ENCODE measurements at regions not wholly inside any gene's neighbourhood (a gene's known extent, or its start where the extent isn't known, plus 50 kb on each side); places are given as distances from the start of the nearest gene placed in this dataset.

- no peak for TF ChIP-seq CTCF (IDR thresholded peaks at IDR 0.05; ENCODE audit: low read depth, low read length)
- CTCF ChIA-PET, result interaction anchor here (2.1 kb wide), 1 partner anchor 270 kb away, joined by 6 read pairs; no protein-coding TSS in a partner anchor
- POLR2A ChIA-PET, result no interaction called here
- DNase-seq (ENCODE audit: low read depth, low spot score), result no peak
- no peaks in the 10 kb centered on the region for H3K9me3 ChIP-seq (ENCODE audit: control insufficient read depth, insufficient read depth, low read length)
- peaks cover 25% of the 10 kb centered on the region for H3K27me3 ChIP-seq (ENCODE audit: control insufficient read depth, insufficient read depth, low read length)
- no peak overlapping the region for H3K4me3 ChIP-seq (ENCODE audit: low read depth, low read length)
- H3K27ac ChIP-seq (ENCODE audit: low read depth, low read length), result no peak overlapping the region
These were observed 267.6 kb downstream of the FAM43A start for GRCh38 chr3:194953291-194953690.

- CTCF ChIA-PET, result no interaction called here
- POLR2A ChIA-PET, result no interaction called here
- no peak for TF ChIP-seq CTCF (IDR thresholded peaks at IDR 0.05; ENCODE audit: low read depth, low read length)
- Histone ChIP-seq H3K27me3 (ENCODE audit: control insufficient read depth, insufficient read depth, low read length) (peaks cover 22% of the 10 kb centered on the region), H3K4me3 (ENCODE audit: low read depth, low read length) (no peak overlapping the region), H3K27ac (ENCODE audit: low read depth, low read length) (no peak overlapping the region), H3K9me3 (ENCODE audit: control insufficient read depth, insufficient read depth, low read length) (no peaks in the 10 kb centered on the region)
- DNase-seq (ENCODE audit: low read depth, low spot score), result no peak
These were observed 269.9 kb downstream of the FAM43A start for GRCh38 chr3:194955546-194955945.

- H3K9me3 ChIP-seq (ENCODE audit: control insufficient read depth, insufficient read depth, low read length), result no peaks in the 10 kb centered on the region
- no peak overlapping the region for H3K4me3 ChIP-seq (ENCODE audit: low read depth, low read length)
- ChIA-PET POLR2A (no interaction called here), CTCF (no interaction called here)
- DNase-seq (ENCODE audit: low read depth, low spot score), result no peak
- no peak overlapping the region for H3K27ac ChIP-seq (ENCODE audit: low read depth, low read length)
- no peak for TF ChIP-seq CTCF (IDR thresholded peaks at IDR 0.05; ENCODE audit: low read depth, low read length)
- peaks cover 22% of the 10 kb centered on the region for H3K27me3 ChIP-seq (ENCODE audit: control insufficient read depth, insufficient read depth, low read length)
These were observed 270.5 kb downstream of the FAM43A start for GRCh38 chr3:194955979-194956696.

GRCh38 chr3:194956697-194957396 is 271.2 kb downstream of the FAM43A start:
- ChIA-PET CTCF (no interaction called here), POLR2A (no interaction called here)
- no peak for DNase-seq (ENCODE audit: low read depth, low spot score)
- Histone ChIP-seq H3K27ac (ENCODE audit: low read depth, low read length) (no peak overlapping the region), H3K27me3 (ENCODE audit: control insufficient read depth, insufficient read depth, low read length) (peaks cover 24% of the 10 kb centered on the region), H3K4me3 (ENCODE audit: low read depth, low read length) (no peak overlapping the region), H3K9me3 (ENCODE audit: control insufficient read depth, insufficient read depth, low read length) (no peaks in the 10 kb centered on the region)
- no peak for TF ChIP-seq CTCF (IDR thresholded peaks at IDR 0.05; ENCODE audit: low read depth, low read length)

GRCh38 chr3:194957743-194958240 is 272.1 kb downstream of the FAM43A start:
- TF ChIP-seq CTCF (IDR thresholded peaks at IDR 0.05; ENCODE audit: low read depth, low read length), result no peak
- peaks cover 20% of the 10 kb centered on the region for H3K27me3 ChIP-seq (ENCODE audit: control insufficient read depth, insufficient read depth, low read length)
- no peak overlapping the region for H3K27ac ChIP-seq (ENCODE audit: low read depth, low read length)
- no peak for DNase-seq (ENCODE audit: low read depth, low spot score)
- ChIA-PET CTCF (no interaction called here), POLR2A (no interaction called here)
- no peak overlapping the region for H3K4me3 ChIP-seq (ENCODE audit: low read depth, low read length)
- no peaks in the 10 kb centered on the region for H3K9me3 ChIP-seq (ENCODE audit: control insufficient read depth, insufficient read depth, low read length)

Measured in AG04450 (cell line).